ENCODE measurements at regions not wholly inside any gene's neighbourhood (a gene's known extent, or its start where the extent isn't known, plus 50 kb on each side); places are given as distances from the start of the nearest gene placed in this dataset.

DNA sequence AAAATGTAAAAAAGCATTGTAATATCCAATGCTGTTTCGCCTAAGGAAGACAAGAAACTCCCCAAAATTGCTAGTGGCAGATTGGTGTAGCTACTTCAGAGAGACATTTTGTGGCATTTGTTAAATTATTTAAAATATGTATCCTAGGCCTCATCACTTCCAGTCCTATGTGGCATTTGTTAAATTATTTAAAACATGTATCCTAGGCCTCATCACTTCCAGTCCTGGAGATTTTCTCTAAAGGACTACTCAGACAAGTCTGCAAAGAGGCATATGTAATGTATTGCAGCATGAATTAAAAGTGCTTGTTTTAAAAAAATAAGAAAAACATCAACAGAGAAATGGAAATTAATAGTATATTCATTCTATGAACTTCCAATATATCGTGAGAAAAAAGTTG is 95.6 kb upstream of the KCTD3 start:
- no peak for DNase-seq

DNA sequence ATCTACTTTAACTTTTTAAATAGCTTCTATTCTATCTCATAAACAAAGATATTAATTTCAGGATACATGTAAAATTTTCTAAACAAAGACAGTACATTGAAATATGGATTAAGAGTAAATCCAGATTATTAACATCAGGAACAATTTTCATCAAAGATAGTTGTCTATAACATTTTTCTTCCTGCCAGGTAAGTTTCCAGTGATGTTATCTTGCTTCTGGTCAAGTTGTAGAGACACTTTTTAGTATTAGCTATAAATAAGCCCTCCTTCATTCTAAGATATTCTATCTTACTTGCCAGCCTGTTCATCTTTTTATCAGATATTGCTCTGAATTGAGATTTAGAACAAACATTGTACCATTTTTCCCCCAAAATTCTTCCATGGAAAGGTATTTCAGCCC is 94.4 kb upstream of the KCTD3 start:
- Histone ChIP-seq H3K4me3 (no peak overlapping the region), H3K27me3 (no peaks in the 10 kb centered on the region), H3K4me1 (no peaks in the 10 kb centered on the region), H3K9me3 (no peaks in the 10 kb centered on the region), H3K27ac (no peak overlapping the region), H3K36me3 (no peaks in the 10 kb centered on the region)
- TF ChIP-seq, protein P1, sequence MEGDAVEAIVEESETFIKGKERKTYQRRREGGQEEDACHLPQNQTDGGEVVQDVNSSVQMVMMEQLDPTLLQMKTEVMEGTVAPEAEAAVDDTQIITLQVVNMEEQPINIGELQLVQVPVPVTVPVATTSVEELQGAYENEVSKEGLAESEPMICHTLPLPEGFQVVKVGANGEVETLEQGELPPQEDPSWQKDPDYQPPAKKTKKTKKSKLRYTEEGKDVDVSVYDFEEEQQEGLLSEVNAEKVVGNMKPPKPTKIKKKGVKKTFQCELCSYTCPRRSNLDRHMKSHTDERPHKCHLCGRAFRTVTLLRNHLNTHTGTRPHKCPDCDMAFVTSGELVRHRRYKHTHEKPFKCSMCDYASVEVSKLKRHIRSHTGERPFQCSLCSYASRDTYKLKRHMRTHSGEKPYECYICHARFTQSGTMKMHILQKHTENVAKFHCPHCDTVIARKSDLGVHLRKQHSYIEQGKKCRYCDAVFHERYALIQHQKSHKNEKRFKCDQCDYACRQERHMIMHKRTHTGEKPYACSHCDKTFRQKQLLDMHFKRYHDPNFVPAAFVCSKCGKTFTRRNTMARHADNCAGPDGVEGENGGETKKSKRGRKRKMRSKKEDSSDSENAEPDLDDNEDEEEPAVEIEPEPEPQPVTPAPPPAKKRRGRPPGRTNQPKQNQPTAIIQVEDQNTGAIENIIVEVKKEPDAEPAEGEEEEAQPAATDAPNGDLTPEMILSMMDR (IDR thresholded peaks at IDR 0.05), result no peak
- no peak for DNase-seq
- intact Hi-C loops (cut with DNase I), result no loop called here
- no peak for ATAC-seq

More for the DNA sequence above, 95.6 kb upstream of the KCTD3 start:
- H3K36me3 ChIP-seq, result no peaks in the 10 kb centered on the region
- ATAC-seq, result no peak
- TF ChIP-seq, protein P1 (IDR thresholded peaks at IDR 0.05), result no peak
- H3K4me1 ChIP-seq, result no peaks in the 10 kb centered on the region
- no peak overlapping the region for H3K4me3 ChIP-seq
- intact Hi-C loops (cut with DNase I), result no loop called here
- no peaks in the 10 kb centered on the region for H3K27me3 ChIP-seq
- H3K27ac ChIP-seq, result no peak overlapping the region
- no peaks in the 10 kb centered on the region for H3K9me3 ChIP-seq

DNA sequence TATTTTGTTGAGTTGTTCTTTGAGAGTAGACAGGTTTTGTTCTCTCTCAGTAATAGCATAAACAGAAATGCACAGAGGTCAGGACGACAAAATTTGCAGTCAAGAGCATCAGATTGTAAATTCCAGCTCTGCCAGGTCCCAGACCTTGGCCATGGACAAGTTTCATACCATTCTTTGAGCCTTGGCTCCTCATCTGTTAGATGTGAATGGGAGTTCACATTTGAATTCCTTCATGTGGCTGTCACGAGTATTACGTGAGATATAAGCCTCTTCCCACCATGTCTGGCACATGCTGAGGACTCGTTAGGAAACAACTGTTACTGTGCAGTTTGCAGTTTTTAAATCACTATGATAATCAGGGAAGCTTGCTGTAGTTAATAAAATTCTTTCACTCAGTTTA is 93.2 kb upstream of the KCTD3 start:
- no peak for ATAC-seq

DNA sequence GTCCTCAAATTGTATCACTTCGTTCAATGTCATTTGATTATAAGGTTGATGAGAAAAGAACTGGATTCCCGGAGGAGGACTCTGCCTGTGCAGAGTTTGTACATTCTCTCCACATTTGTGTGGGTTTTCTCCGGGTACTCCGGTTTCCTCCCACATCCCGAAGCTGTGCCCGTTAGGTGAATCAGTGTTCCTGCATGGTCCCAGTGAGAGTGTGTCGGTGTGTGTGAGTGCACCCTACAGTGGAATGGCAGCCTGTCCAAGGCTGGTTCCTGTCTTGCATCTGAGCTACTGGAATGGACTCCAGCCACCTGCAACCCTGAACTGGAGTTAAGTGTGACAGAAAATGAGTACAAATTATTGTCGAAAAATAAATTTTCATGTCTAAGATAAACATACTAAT is 92.2 kb upstream of the KCTD3 start:
- no peak for DNase-seq
- H3K9me3 ChIP-seq, result no peaks in the 10 kb centered on the region
- no peak overlapping the region for H3K4me3 ChIP-seq
- H3K4me1 ChIP-seq, result no peaks in the 10 kb centered on the region
- no peaks in the 10 kb centered on the region for H3K27me3 ChIP-seq
- ATAC-seq, result no peak
- intact Hi-C loops (cut with DNase I), result no loop called here
- no peaks in the 10 kb centered on the region for H3K36me3 ChIP-seq
- no peak overlapping the region for H3K27ac ChIP-seq
- TF ChIP-seq, protein P1 (IDR thresholded peaks at IDR 0.05), result no peak

More for the DNA sequence above, 93.2 kb upstream of the KCTD3 start:
- Histone ChIP-seq H3K4me1 (no peaks in the 10 kb centered on the region), H3K27ac (no peak overlapping the region), H3K4me3 (no peak overlapping the region), H3K36me3 (no peaks in the 10 kb centered on the region), H3K9me3 (no peaks in the 10 kb centered on the region), H3K27me3 (no peaks in the 10 kb centered on the region)
- no peak for DNase-seq
- TF ChIP-seq, protein P1 (IDR thresholded peaks at IDR 0.05), result no peak
- intact Hi-C loops (cut with DNase I), result no loop called here

DNA sequence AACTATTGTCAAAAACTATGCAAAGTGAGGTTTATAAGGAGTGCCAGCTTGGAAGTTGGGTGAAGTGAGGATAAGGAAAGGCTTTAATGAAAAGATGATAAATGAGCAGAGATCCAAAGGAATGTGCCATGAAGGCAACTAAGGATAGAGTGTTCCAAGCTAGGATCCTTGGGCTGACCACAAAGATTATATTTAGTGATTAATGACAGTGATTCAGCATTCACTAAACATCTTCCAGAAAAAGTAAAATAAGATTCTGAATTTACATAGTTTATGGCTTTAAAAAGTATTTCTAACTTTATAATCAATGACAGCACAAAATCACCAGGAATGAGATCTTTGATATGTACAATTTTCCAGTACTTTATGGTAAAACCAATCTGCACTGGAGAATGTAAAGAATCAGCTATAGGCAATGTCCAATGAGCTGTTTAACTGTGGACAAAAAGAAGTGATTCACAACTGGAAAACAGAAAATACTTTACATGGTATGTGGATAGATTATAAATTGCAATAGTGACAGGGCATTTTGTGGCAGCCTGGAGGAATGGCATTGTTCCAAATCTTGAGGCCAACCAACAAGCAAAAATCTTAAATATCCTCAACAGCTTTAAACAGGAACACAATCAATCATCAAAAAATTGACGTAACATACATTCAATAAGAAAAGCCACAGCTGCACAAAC is 91.2 kb upstream of the KCTD3 start:
- DNase-seq, result no peak
- H3K4me3 ChIP-seq, result no peak overlapping the region
- no peak for ATAC-seq
- H3K36me3 ChIP-seq, result no peaks in the 10 kb centered on the region
- intact Hi-C loops (cut with DNase I), result no loop called here
- H3K27me3 ChIP-seq, result no peaks in the 10 kb centered on the region
- no peaks in the 10 kb centered on the region for H3K9me3 ChIP-seq
- TF ChIP-seq, protein P1 (IDR thresholded peaks at IDR 0.05), result no peak
- no peaks in the 10 kb centered on the region for H3K4me1 ChIP-seq
- no peak overlapping the region for H3K27ac ChIP-seq

DNA sequence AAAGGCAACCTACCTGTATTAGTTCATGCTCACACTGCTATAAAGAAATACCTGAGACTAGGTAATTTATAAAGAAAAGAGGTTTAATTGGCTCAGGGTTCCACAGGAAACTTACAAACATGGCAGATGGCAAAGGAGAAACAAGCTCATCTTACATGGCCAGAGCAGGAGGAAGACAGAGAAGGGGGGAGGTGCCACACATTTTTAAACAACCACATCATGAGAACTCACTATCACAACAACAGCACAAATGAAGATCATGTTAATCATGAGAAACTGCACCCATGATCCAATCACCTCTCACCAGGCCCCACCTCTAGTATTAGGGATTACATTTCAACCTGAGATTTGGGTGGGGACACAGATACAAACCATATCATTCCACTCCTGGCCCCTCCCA is 90.6 kb upstream of the KCTD3 start:
- intact Hi-C loops (cut with DNase I), result no loop called here
- H3K4me3 ChIP-seq, result no peak overlapping the region
- no peak for ATAC-seq
- H3K36me3 ChIP-seq, result no peaks in the 10 kb centered on the region
- H3K4me1 ChIP-seq, result no peaks in the 10 kb centered on the region
- DNase-seq, result no peak
- no peak overlapping the region for H3K27ac ChIP-seq
- H3K9me3 ChIP-seq, result no peaks in the 10 kb centered on the region
- no peaks in the 10 kb centered on the region for H3K27me3 ChIP-seq
- TF ChIP-seq, protein P1 (IDR thresholded peaks at IDR 0.05), result no peak
